Muscle layer of colon (tissue), 2 donors: ENCODE measurements at regions not wholly inside any gene's neighbourhood (a gene's known extent, or its start where the extent isn't known, plus 50 kb on each side); places are given as distances from the start of the nearest gene placed in this dataset.

Experiments
- H3K27ac ChIP-seq: one replicate; pipeline ENCODE4 v1.7.0; 2013; ENCODE audit warnings: low read depth, mild to moderate bottlenecking, low read length, moderate library complexity
- H3K27me3 ChIP-seq, 2 donors: one replicate each; pipeline ENCODE4 v1.7.0; 2013; ENCODE audit warnings: low read length in 2 of 2, mild to moderate bottlenecking in 2 of 2; ENCODE audit not compliant: insufficient read depth in 2 of 2, control insufficient read depth in 1 of 2
- H3K36me3 ChIP-seq: one replicate; pipeline ENCODE4 v1.7.0; 2013; ENCODE audit warnings: mild to moderate bottlenecking, low read length; ENCODE audit not compliant: insufficient read depth
- H3K4me1 ChIP-seq: one replicate; pipeline ENCODE4 v1.7.0; 2013; ENCODE audit warnings: mild to moderate bottlenecking, low read length; ENCODE audit not compliant: insufficient read depth
- H3K4me3 ChIP-seq, 2 donors: one replicate each; pipeline ENCODE4 v1.7.0; 2013; ENCODE audit warnings: low read length in 2 of 2, low read depth in 1 of 2, mild to moderate bottlenecking in 1 of 2, moderate library complexity in 1 of 2
- H3K9ac ChIP-seq: one replicate; pipeline ENCODE4 v1.7.0; 2013; ENCODE audit warnings: low read length
- H3K9me3 ChIP-seq: one replicate; pipeline ENCODE4 v1.7.0; 2013; ENCODE audit warnings: mild to moderate bottlenecking, low read length
- donor health status: abdominal sarcoma.
- donor health status: Adenocarcinoma of cecum.

DNA sequence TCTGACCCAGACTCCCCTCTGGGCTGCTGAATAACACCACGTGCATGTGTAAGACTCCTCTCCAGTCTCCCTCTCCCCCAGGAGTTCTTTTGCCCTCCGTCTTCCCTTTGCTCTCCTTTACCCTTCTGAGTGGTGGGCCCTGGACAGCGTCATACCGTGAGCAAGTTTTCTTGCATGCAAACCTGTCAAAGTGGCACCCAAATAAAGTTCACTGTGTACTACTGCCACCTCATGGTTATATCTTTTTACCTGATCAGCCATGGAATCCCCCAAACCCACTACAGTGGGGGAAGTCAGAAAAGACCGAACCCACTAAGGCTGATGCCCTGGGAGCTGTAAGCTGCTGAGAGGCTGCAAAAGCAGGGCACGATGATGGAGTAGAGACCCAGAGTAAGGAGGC lies 131.1 kb upstream of the VRK1 start:
- H3K27me3 ChIP-seq = no peaks in the 10 kb centered on the region
- H3K36me3 ChIP-seq = no peaks in the 10 kb centered on the region
- no peaks in the 10 kb centered on the region for H3K4me1 ChIP-seq
- no peak overlapping the region for H3K27ac ChIP-seq
- no peak overlapping the region for H3K4me3 ChIP-seq
- no peak overlapping the region for H3K9ac ChIP-seq
- no peaks in the 10 kb centered on the region for H3K9me3 ChIP-seq

DNA sequence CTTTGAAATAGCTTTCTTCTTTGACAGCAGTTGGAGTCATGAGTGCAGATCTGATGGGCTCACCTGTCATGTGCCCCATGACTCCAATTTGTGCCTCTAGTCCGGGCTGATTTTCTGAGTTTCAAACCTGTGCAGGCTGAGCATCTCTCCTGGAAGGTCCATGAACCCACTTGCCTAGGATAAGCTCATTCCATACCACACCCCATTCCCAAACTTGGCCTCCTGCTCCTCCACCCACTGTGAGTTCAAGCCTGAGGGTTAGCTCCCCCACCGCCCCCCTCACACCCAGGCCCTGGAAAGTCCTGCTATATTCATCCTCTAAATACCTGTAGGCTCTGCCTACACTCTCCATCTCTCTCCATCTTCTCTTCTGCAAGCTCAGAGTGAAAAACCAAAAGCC lies 126.8 kb upstream of the VRK1 start:
- Histone ChIP-seq H3K36me3 (no peaks in the 10 kb centered on the region), H3K9me3 (no peaks in the 10 kb centered on the region), H3K9ac (no peak overlapping the region), H3K27ac (no peak overlapping the region), H3K4me1 (no peaks in the 10 kb centered on the region), H3K4me3 (no peak overlapping the region), H3K27me3 (no peaks in the 10 kb centered on the region)

DNA sequence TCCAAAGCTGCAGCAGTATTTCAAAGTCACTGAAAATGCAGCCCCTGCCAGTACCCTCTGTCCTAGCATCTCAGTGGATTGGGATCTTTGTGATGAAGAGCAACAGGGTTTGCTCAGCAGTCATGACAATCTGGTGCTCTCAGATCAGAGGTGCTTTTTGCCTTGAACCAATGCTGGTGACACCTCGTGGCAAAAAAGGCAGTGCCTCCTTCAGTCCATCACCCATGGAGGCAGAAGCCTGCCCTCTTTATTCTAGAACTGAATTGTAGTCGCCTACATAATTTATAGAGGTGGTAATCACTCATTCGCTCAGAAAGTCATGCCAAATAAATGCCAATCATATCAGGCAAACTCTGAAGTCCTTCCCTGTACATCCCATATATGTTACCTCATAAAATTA lies 126.0 kb upstream of the VRK1 start:
- H3K9me3 ChIP-seq = no peaks in the 10 kb centered on the region
- H3K4me3 ChIP-seq = no peak overlapping the region
- H3K27ac ChIP-seq = no peak overlapping the region
- no peaks in the 10 kb centered on the region for H3K36me3 ChIP-seq
- H3K9ac ChIP-seq = no peak overlapping the region
- no peaks in the 10 kb centered on the region for H3K27me3 ChIP-seq
- H3K4me1 ChIP-seq = no peaks in the 10 kb centered on the region

DNA sequence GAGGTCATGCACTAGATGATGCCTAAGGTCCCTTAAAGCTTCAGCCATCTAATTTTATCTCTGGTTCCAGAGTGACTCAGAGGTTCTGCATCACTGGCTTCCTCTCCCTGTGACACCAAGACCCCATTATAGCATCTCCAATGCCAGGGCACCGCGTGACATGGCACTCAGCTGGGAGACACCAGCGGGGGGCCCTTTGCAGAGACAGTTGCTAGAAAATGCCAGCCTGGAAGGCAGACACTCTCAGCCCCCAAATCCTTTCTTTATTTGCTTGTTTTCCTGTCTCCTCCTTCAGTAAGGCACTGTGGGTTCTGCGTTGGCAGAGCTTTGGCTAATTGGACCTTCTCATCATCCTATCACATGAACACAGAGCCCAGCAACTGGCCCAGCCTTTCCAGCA lies 123.5 kb upstream of the VRK1 start:
- H3K9me3 ChIP-seq = no peaks in the 10 kb centered on the region
- no peak overlapping the region for H3K27ac ChIP-seq
- no peaks in the 10 kb centered on the region for H3K4me1 ChIP-seq
- H3K36me3 ChIP-seq = no peaks in the 10 kb centered on the region
- H3K9ac ChIP-seq = no peak overlapping the region
- H3K4me3 ChIP-seq = no peak overlapping the region
- H3K27me3 ChIP-seq = no peaks in the 10 kb centered on the region

DNA sequence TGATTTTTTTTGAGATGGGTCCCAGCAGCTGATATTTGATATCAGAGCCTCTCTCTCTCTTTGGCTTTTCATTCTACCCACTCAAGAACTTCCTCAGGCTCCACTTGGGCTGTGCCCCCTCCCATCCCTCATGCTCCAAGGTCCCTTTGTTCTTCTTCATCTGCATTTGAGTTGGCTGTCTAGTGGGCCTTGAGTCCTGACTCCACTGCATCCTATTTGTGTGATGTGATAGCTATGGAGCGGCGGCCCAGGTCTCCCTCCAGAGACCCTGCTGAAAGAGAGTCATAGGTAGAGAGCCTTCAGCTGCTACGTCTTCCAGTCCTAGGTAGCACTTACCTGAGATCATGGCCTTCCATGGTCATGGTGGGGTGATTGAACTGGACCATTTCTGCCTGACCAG lies 123.1 kb upstream of the VRK1 start:
- no peaks in the 10 kb centered on the region for H3K9me3 ChIP-seq
- H3K27ac ChIP-seq = no peak overlapping the region
- no peak overlapping the region for H3K9ac ChIP-seq
- no peak overlapping the region for H3K4me3 ChIP-seq
- H3K36me3 ChIP-seq = no peaks in the 10 kb centered on the region
- no peaks in the 10 kb centered on the region for H3K27me3 ChIP-seq
- no peaks in the 10 kb centered on the region for H3K4me1 ChIP-seq

DNA sequence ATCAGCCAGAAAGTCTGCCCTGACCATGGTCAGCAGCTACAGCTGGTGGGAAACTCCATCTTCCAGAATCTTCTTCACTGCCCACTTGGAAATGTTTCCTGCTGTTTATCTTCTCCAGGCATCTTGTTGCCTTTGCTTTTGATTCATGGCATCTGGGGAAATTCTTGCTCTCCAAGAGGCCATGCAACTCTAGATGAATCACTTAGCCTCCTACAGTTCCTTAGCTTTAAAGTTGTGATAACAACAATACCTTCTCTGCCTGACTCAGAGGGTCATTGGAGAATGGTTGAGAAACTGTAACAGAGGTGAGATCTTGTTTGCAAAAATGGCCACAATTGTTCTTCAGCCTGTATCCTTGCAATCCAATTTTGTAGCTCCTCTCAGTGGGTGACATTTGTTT lies 121.0 kb upstream of the VRK1 start:
- H3K9ac ChIP-seq = no peak overlapping the region
- no peak overlapping the region for H3K4me3 ChIP-seq
- H3K36me3 ChIP-seq = no peaks in the 10 kb centered on the region
- no peak overlapping the region for H3K27ac ChIP-seq
- no peaks in the 10 kb centered on the region for H3K27me3 ChIP-seq
- no peaks in the 10 kb centered on the region for H3K9me3 ChIP-seq
- no peaks in the 10 kb centered on the region for H3K4me1 ChIP-seq

DNA sequence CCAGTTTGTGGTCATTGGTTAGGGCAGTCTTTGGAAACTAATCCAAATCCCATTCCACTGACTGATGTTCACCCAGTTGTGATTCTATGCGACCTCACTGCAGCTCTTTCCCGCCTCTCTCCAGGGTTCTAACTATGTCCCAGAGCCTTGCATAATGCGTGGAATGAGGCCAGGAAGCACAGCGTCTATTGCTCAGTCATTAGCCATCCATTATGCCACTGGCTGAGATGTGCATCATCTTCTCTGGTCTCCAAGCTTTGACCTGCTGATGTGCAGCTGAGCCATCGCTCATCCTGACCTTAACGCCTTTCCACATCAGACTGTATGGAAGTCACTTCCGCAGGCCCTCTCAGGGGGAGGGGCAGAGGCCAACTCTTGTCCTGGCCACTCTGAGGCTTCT lies 115.4 kb upstream of the VRK1 start:
- Histone ChIP-seq H3K27ac (no peak overlapping the region), H3K9ac (no peak overlapping the region), H3K4me3 (no peak overlapping the region), H3K9me3 (no peaks in the 10 kb centered on the region), H3K4me1 (no peaks in the 10 kb centered on the region), H3K27me3 (no peaks in the 10 kb centered on the region), H3K36me3 (no peaks in the 10 kb centered on the region)

DNA sequence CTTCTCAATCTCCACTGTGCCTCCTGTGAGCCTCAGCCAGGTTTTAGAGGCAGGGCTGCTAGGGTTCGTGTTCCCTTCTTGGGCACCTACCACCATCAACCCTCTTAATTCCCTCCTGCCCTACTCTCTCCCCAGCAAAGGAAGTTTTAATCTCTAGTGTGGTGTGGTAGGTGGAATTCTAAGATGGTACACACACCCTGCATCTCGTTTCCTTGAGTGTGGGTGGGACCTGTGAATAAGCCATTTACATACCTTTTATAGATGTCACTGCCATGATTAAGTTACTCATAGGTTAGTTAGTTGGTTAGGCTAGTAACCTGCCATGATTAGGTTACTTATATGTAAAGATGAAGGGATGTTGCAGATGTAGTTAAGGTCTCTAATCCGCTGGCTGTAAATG lies 114.8 kb upstream of the VRK1 start:
- H3K4me3 ChIP-seq = no peak overlapping the region
- H3K27me3 ChIP-seq = no peaks in the 10 kb centered on the region
- H3K9me3 ChIP-seq = no peaks in the 10 kb centered on the region
- no peaks in the 10 kb centered on the region for H3K4me1 ChIP-seq
- H3K27ac ChIP-seq = no peak overlapping the region
- no peaks in the 10 kb centered on the region for H3K36me3 ChIP-seq
- H3K9ac ChIP-seq = no peak overlapping the region

DNA sequence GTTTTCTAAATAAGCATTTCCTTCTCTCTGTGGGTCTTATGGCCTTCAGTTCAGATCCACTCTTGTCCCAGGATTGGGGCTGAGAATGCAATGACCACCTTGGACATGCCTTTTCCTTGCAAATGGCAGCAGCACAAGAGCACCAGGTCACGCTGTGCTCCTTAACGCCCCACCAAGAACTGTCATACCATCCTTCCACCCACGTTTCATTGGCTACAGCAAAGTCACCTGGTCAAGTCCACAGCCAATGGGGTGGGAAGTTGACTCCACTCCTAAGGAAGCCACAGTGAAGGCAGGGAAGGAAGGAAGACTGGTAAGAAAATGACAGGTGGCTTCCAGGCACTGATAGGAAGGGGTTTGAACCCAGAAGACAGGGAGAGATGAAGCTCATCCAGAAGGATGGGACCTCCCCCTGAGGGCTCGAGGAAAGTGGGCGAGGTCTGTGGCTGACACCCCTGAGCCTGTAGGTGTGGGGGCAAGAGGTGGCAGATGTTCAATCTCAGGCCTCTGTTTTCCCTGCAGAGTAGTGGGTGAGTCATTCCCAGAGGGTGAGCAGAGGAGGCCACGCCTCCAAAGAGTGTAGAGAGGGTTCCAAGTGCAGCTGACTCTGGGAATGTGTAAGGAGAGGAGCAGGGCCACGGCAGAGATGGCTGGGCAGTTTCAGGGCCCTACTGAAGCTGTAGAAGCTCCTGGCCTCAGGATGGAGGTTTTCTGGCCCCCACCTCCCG lies 113.5 kb upstream of the VRK1 start:
- Histone ChIP-seq H3K27me3 (no peaks in the 10 kb centered on the region), H3K27ac (no peak overlapping the region), H3K4me3 (no peak overlapping the region), H3K4me1 (no peaks in the 10 kb centered on the region), H3K9ac (no peak overlapping the region), H3K9me3 (no peaks in the 10 kb centered on the region), H3K36me3 (no peaks in the 10 kb centered on the region)

DNA sequence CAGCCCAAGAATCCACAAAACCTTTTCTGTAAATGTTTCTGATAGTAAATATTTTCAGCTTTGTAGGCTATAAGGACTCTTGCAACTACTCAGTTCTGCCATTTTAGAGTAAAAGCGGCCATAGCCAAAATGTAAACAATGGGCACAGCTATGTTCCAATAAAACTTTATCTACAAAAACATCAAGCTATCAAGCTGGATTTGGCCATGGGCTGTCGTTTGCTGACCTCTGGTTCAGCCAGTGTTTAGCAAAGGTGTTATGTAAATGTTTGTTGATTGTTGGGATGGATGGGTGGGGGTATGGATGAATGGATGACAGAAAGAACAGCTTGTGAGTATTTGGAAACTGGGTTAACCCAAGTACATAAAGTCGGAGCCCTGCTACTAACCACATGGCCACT lies 111.1 kb upstream of the VRK1 start:
- no peaks in the 10 kb centered on the region for H3K27me3 ChIP-seq
- H3K4me1 ChIP-seq = no peaks in the 10 kb centered on the region

DNA sequence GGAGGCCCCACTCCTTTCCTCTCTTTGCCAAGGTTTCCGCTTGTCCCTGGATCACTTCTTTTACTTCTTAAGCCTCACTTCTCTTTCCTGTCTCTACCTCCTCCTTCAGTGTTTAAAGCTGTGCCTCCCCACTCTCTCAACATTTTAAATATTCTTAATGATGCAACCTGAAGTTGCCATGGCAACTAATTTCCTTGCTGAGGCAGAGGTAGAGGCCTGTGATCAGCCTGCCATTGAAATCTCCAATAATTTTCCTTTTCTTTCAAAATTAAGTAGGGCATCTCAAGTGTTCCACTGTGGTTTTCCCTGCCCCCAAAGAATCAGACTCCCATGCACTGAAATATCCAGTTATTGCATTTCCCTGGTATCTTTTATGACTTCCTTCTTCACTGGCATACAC lies 108.6 kb upstream of the VRK1 start:
- Histone ChIP-seq H3K4me3 (no peak overlapping the region), H3K27ac (no peak overlapping the region), H3K4me1 (no peaks in the 10 kb centered on the region), H3K27me3 (no peaks in the 10 kb centered on the region), H3K9ac (no peak overlapping the region), H3K9me3 (no peaks in the 10 kb centered on the region), H3K36me3 (no peaks in the 10 kb centered on the region)

More for the DNA sequence above, 111.1 kb upstream of the VRK1 start:
- Histone ChIP-seq H3K27ac (no peak overlapping the region), H3K36me3 (no peaks in the 10 kb centered on the region), H3K9me3 (no peaks in the 10 kb centered on the region), H3K4me3 (no peak overlapping the region), H3K9ac (no peak overlapping the region)

DNA sequence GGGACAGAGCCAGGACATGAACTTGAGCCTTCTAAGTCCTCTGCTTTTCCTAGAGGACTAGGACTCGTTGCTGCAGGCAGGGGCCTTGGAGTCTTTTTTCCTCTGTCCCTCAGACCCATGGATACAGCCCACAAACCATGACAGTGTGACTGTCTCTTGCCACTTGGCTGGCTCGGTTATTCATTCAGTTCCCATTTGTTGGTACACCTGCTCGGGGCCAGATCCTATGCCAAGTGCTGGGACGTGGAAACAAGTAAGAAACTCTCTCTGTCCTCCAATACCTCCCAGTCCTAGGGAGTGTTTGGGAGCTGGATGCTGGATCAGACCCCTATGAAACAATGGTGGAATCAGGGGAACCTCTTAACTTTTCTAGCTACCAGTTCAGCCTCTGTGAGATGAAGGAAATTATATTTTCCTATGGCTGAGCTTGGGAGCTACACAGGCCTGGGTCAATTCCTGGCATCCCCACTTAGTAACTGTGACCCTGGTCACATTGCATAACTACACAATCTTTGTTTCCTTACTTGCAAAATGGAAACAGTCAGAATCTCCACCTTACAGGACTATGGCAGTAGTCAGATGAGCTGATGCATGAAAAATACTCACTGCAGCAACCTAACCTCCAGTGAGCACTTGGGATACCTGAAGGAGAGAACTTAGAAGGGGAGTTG lies 106.3 kb upstream of the VRK1 start:
- Histone ChIP-seq H3K9me3 (no peaks in the 10 kb centered on the region), H3K36me3 (no peaks in the 10 kb centered on the region), H3K9ac (no peak overlapping the region), H3K27me3 (no peaks in the 10 kb centered on the region), H3K4me3 (no peak overlapping the region), H3K4me1 (no peaks in the 10 kb centered on the region), H3K27ac (no peak overlapping the region)
